Endothelial cell of umbilical vein (primary cell): ENCODE measurements at regions not wholly inside any gene's neighbourhood (a gene's known extent, or its start where the extent isn't known, plus 50 kb on each side); places are given as distances from the start of the nearest gene placed in this dataset.

Experiments
- BruUV-seq: library from RNA; stranded (reverse); fragments of 400-500 nt; replicated peaks from 2 replicates; lab custom pipeline; 2021; lab: Mats Ljungman, UMichigan
- CTCF ChIA-PET: fragments of 300-600, 350-600 bp; sonication (Branson Sonifier 250); formaldehyde crosslinking; loops from one replicate; lab custom pipeline; 2021; ENCODE audit warnings: antibody characterized with exemption, inconsistent platforms; lab: Charles Lee
- POLR2A ChIA-PET: fragments of 300-600, 350-600 bp; sonication (Branson Sonifier 250); formaldehyde crosslinking; loops from one replicate; lab custom pipeline; 2021; ENCODE audit warnings: antibody characterized with exemption, inconsistent platforms; lab: Charles Lee
- DNase-seq: peaks from one replicate; pipeline ENCODE4 v3.0.0-alpha.2; 2011; ENCODE audit warnings: low read depth, low spot score
- FAIRE-seq: peaks from 2 replicates; lab custom pipeline; 2011; peaks lifted over from hg19 to GRCh38; lab: Jason Lieb, UNC
- H2AFZ ChIP-seq: 2 replicates; pipeline ENCODE4 v1.6.0; 2012; ENCODE audit warnings: low read depth, low read length, control low read depth, inconsistent platforms
- H3K27ac ChIP-seq: 2 replicates; pipeline ENCODE4 v1.5.1; 2011; ENCODE audit warnings: low read depth, mild to moderate bottlenecking, control low read depth, low read length, moderate library complexity; ENCODE audit not compliant: insufficient read depth
- H3K27me3 ChIP-seq, 2 experiments: 2 replicates each; pipeline versions ENCODE4 v1.6.0 to v1.6.1; 2011; ENCODE audit warnings: low read length in 2 of 2, mixed read lengths in 1 of 2; ENCODE audit not compliant: control insufficient read depth in 2 of 2, insufficient read depth in 2 of 2
- H3K36me3 ChIP-seq, 2 experiments: 2 replicates in 1 of 2; 3 replicates in 1 of 2; pipeline ENCODE4 v1.5.1; 2011; ENCODE audit warnings: low read length in 2 of 2, mild to moderate bottlenecking in 1 of 2, moderate library complexity in 1 of 2; ENCODE audit not compliant: control insufficient read depth in 2 of 2, insufficient read depth in 2 of 2; ENCODE audit errors: extremely low read depth in 1 of 2
- H3K4me1 ChIP-seq: 3 replicates; pipeline ENCODE4 v1.5.1; 2011; ENCODE audit warnings: mild to moderate bottlenecking, low read length; ENCODE audit not compliant: control insufficient read depth, insufficient read depth; ENCODE audit errors: extremely low read depth
- H3K4me2 ChIP-seq: 2 replicates; pipeline ENCODE4 v1.6.1; 2011; ENCODE audit warnings: low read length, control low read depth, mixed read lengths; ENCODE audit not compliant: insufficient read depth
- H3K4me3 ChIP-seq, 3 experiments: fragments of 200-600 bp in 1 of 3; sonication (generic), shearing (Covaris generic) in 1 of 3; replicated peaks in 1 of 3; 2 replicates each; pipeline ENCODE4 v1.5.1; 2011 to 2016; ENCODE audit warnings: control low read depth in 3 of 3, low read length in 3 of 3, mild to moderate bottlenecking in 2 of 3, inconsistent platforms in 1 of 3, low read depth in 1 of 3, moderate library complexity in 1 of 3; ENCODE audit not compliant: insufficient read depth in 1 of 3
- H3K79me2 ChIP-seq: 2 replicates; pipeline ENCODE4 v1.6.0; 2012; ENCODE audit warnings: low read length, inconsistent platforms; ENCODE audit not compliant: control insufficient read depth, insufficient read depth
- H3K9ac ChIP-seq: replicated peaks from 2 replicates; pipeline ENCODE3; 2011; ENCODE audit warnings: low read length, control low read depth; ENCODE audit not compliant: insufficient read depth; ENCODE audit errors: extremely low read depth
- H3K9me1 ChIP-seq: replicated peaks from 3 replicates; pipeline ENCODE4 v1.6.0; 2011; ENCODE audit warnings: mild to moderate bottlenecking, low read length; ENCODE audit not compliant: control insufficient read depth, insufficient read depth; ENCODE audit errors: extremely low read depth
- H3K9me3 ChIP-seq: replicated peaks from 2 replicates; pipeline ENCODE4 v1.5.1; 2012; ENCODE audit warnings: low read length, inconsistent platforms; ENCODE audit not compliant: control insufficient read depth, insufficient read depth
- H4K20me1 ChIP-seq: replicated peaks from 2 replicates; pipeline ENCODE3; 2011; ENCODE audit warnings: mild to moderate bottlenecking, low read length; ENCODE audit not compliant: control insufficient read depth, insufficient read depth; ENCODE audit errors: extremely low read depth
- CTCF ChIP-seq, 2 donors: IDR thresholded peaks; 1 replicate in 1 of 2; 2 replicates in 1 of 2; pipeline ENCODE4 v1.5.1; 2011; ENCODE audit warnings: low read length in 2 of 2, mild to moderate bottlenecking in 2 of 2, moderate library complexity in 2 of 2, control low read depth in 1 of 2, inconsistent platforms in 1 of 2, low read depth in 1 of 2; ENCODE audit not compliant: insufficient read depth in 1 of 2; ENCODE audit errors: extremely low read depth in 1 of 2
- EZH2 ChIP-seq: IDR thresholded peaks from 2 replicates; pipeline ENCODE4 v1.6.1; 2012; ENCODE audit warnings: borderline replicate concordance, low read depth, mild to moderate bottlenecking, moderate library complexity, low read length, inconsistent platforms; ENCODE audit not compliant: severe bottlenecking
- FOS ChIP-seq: IDR thresholded peaks from 2 replicates; pipeline ENCODE4 v1.6.1; 2011; ENCODE audit warnings: mild to moderate bottlenecking, low read length, moderate library complexity, borderline replicate concordance; ENCODE audit not compliant: insufficient read depth
- GATA2 ChIP-seq: IDR thresholded peaks from 2 replicates; pipeline ENCODE4 v1.7.0; 2011; ENCODE audit warnings: low read depth, mild to moderate bottlenecking, moderate library complexity, mixed read lengths, low read length; ENCODE audit not compliant: insufficient read length, insufficient read depth
- JUN ChIP-seq: IDR thresholded peaks from 2 replicates; pipeline ENCODE4 v1.6.1; 2011; ENCODE audit warnings: borderline replicate concordance, low read depth; ENCODE audit not compliant: insufficient read length, insufficient read depth
- MAX ChIP-seq: IDR thresholded peaks from 2 replicates; pipeline ENCODE4 v1.6.1; 2011; ENCODE audit not compliant: insufficient read depth, insufficient read length
- MYC ChIP-seq: IDR thresholded peaks from one replicate; pipeline ENCODE4 v1.6.1; 2011; ENCODE audit warnings: mild to moderate bottlenecking, low read depth, low read length
- POLR2A ChIP-seq: IDR thresholded peaks from 2 replicates; pipeline ENCODE4 v1.6.1; 2012; ENCODE audit warnings: low read depth, mild to moderate bottlenecking, control low read depth, low read length
- POLR2AphosphoS5 ChIP-seq: IDR thresholded peaks from 2 replicates; pipeline ENCODE4 v1.6.1; 2012; ENCODE audit warnings: low read depth, mild to moderate bottlenecking, control low read depth, low read length, moderate library complexity; ENCODE audit not compliant: insufficient read depth
- dilution Hi-C: fragments of 300-500 bp; cut with MboI; formaldehyde crosslinking; loops from one replicate; pipeline ENCODE4 v1.15.0; 2019; ENCODE audit warnings: low sequenced_read_pairs; ENCODE audit not compliant: extremely low pct_ligation_motif_present
- intact Hi-C: fragments of 100-400 bp; cut with micrococcal nuclease; formaldehyde crosslinking; loops from one replicate; pipeline ENCODE4 v1.10.0; 2022

GRCh38 chr5:173717959-173718358 is 101.5 kb upstream of the BOD1 start:
- DNase-seq: peak; percentile 22
- Histone ChIP-seq H3K27ac (no peak overlapping the region), H3K27me3 (no peaks in the 10 kb centered on the region), H3K4me3 (no peak overlapping the region), H3K79me2 (no peaks in the 10 kb centered on the region), H3K36me3 (no peaks in the 10 kb centered on the region), H3K4me1 (peaks cover 6% of the 10 kb centered on the region), H3K9me3 (no peaks in the 10 kb centered on the region), H2AFZ (no peak overlapping the region), H3K9ac (no peak overlapping the region), H3K4me2 (no peak overlapping the region), H4K20me1 (no peaks in the 10 kb centered on the region), H3K9me1 (no peaks in the 10 kb centered on the region)
- ChIA-PET POLR2A (no interaction called here), CTCF (interaction anchor here (1.1 to 1.3 kb wide), 3 partner anchors 46 to 255 kb away, joined by 3 to 6 read pairs (median 5); no protein-coding TSS in a partner anchor)
- dilution Hi-C loops: no loop called here
- BruUV-seq: no TSS peak
- TF ChIP-seq CTCF (IDR thresholded peaks at IDR 0.05; ENCODE audit: extremely low read depth in 1 of 2, insufficient read depth in 1 of 2, low read depth in 1 of 2, low read length in 2 of 2): no peak
- peak; percentile 43 for TF ChIP-seq GATA2
- no peak for TF ChIP-seq JUN
- TF ChIP-seq MAX: no peak
- peak; percentile 42 for TF ChIP-seq FOS
- no peak for TF ChIP-seq POLR2A
- no peak for TF ChIP-seq EZH2
- TF ChIP-seq MYC: no peak
- TF ChIP-seq POLR2AphosphoS5: peak; percentile 28
- intact Hi-C loops: loop anchor here (1.0 kb wide), 1 partner anchor 48 kb away; no protein-coding TSS in a partner anchor
- FAIRE-seq: peak; percentile 40
